Activated CD8-positive, alpha-beta memory T cell treated with anti-CD3 and anti-CD28 coated beads for 24 hours (primary cell): ENCODE measurements at regions not wholly inside any gene's neighbourhood (a gene's known extent, or its start where the extent isn't known, plus 50 kb on each side); places are given as distances from the start of the nearest gene placed in this dataset.

Experiments used
- DNase-seq: peaks from one replicate; pipeline ENCODE4 v3.0.0-alpha.2; 2020

DNA sequence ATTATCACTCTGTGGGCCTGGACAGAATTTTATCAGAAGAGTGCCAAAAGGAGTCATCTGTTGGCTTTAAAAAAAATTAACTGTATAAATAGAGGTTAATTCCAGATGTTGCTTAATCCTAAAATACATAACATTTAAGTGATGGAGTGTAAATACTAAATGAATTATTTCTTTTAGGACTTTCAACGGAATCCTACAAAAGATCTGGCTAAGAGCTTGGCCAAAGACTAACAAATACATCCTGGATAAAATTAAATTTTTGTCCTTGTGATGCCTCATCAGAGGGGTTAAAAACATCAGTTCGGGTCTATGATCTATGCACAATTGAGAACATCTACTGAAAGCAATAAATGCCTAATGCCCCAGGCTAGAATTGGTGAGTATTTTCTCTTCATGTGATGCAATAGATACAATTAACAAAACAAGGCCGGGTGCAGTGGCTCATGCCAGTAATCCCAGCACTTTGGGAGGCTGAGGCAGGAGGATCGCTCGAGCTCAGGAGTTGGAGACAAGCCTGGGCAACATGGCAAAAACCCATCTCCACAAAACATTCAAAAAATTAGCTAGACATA, 49.8 kb upstream of the RAP1B start:
- DNase-seq, result no peak
